ENCODE measurements at regions not wholly inside any gene's neighbourhood (a gene's known extent, or its start where the extent isn't known, plus 50 kb on each side); places are given as distances from the start of the nearest gene placed in this dataset.

- no peak overlapping the region for H2AFZ ChIP-seq (ENCODE audit: low read length)
- no peaks in the 10 kb centered on the region for H3F3A ChIP-seq (ENCODE audit: low read length, unreplicated experiment)
- ATAC-seq (no peak), DNase-seq (no peak)
- H4K20me1 ChIP-seq (ENCODE audit: low read length) = no peaks in the 10 kb centered on the region
- H3K9ac ChIP-seq (ENCODE audit: low read length) = no peak overlapping the region
- H3K9me3 ChIP-seq (ENCODE audit: low read length) = no peaks in the 10 kb centered on the region
- no peak overlapping the region for H3K27ac ChIP-seq (ENCODE audit: low read length)
- BruUV-seq (replicated peaks) = no TSS peak
- ChIA-PET CTCF (no interaction called here), POLR2A (ENCODE audit: unreplicated experiment) (no interaction called here)
- no peaks in the 10 kb centered on the region for H3K9me2 ChIP-seq (replicated peaks; ENCODE audit: low read length)
- no peaks in the 10 kb centered on the region for H3K4me1 ChIP-seq (ENCODE audit: insufficient read depth, low read length)
- no peak overlapping the region for H3K4me3 ChIP-seq (ENCODE audit: low read length)
- no peak overlapping the region for H3K4me2 ChIP-seq (ENCODE audit: low read length)
- no peaks in the 10 kb centered on the region for H3K79me2 ChIP-seq (ENCODE audit: low read length)
- intact Hi-C loops (cut with micrococcal nuclease) = loop anchor here (10.0 kb wide), 2 partner anchors 199 to 999 kb away; partner anchors contain the start of gene LRRN3
- H3K36me3 ChIP-seq (ENCODE audit: low read depth, low read length) = no peaks in the 10 kb centered on the region
- H3K27me3 ChIP-seq (ENCODE audit: low read length) = no peaks in the 10 kb centered on the region
- TF ChIP-seq EZH2phosphoT487 (IDR thresholded peaks at IDR 0.05; ENCODE audit: borderline replicate concordance, low read length) (no peak), EZH2 (IDR thresholded peaks at IDR 0.05; ENCODE audit: low read length, unreplicated experiment) (no peak)
- TF ChIP-seq, protein P1, sequence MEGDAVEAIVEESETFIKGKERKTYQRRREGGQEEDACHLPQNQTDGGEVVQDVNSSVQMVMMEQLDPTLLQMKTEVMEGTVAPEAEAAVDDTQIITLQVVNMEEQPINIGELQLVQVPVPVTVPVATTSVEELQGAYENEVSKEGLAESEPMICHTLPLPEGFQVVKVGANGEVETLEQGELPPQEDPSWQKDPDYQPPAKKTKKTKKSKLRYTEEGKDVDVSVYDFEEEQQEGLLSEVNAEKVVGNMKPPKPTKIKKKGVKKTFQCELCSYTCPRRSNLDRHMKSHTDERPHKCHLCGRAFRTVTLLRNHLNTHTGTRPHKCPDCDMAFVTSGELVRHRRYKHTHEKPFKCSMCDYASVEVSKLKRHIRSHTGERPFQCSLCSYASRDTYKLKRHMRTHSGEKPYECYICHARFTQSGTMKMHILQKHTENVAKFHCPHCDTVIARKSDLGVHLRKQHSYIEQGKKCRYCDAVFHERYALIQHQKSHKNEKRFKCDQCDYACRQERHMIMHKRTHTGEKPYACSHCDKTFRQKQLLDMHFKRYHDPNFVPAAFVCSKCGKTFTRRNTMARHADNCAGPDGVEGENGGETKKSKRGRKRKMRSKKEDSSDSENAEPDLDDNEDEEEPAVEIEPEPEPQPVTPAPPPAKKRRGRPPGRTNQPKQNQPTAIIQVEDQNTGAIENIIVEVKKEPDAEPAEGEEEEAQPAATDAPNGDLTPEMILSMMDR (conservative IDR thresholded peaks at IDR 0.05; ENCODE audit: low read depth, low read length) = no peak
Measured at GRCh38 chr7:110095372-110096052, 995.4 kb upstream of the LRRN3 start.

GRCh38 chr7:110104243-110104642 is 986.7 kb upstream of the LRRN3 start:
- no peaks in the 10 kb centered on the region for H3K27me3 ChIP-seq (ENCODE audit: low read length)
- H3K4me1 ChIP-seq (ENCODE audit: insufficient read depth, low read length) = no peaks in the 10 kb centered on the region
- no peaks in the 10 kb centered on the region for H3K9me2 ChIP-seq (replicated peaks; ENCODE audit: low read length)
- no peak overlapping the region for H3K4me2 ChIP-seq (ENCODE audit: low read length)
- BruUV-seq (replicated peaks) = no TSS peak
- POLR2A ChIA-PET (ENCODE audit: unreplicated experiment) = no interaction called here
- CTCF ChIA-PET = no interaction called here
- no peaks in the 10 kb centered on the region for H3K9me3 ChIP-seq (ENCODE audit: low read length)
- H3K27ac ChIP-seq (ENCODE audit: low read length) = no peak overlapping the region
- H3F3A ChIP-seq (ENCODE audit: low read length, unreplicated experiment) = no peaks in the 10 kb centered on the region
- H2AFZ ChIP-seq (ENCODE audit: low read length) = no peak overlapping the region
- no peaks in the 10 kb centered on the region for H4K20me1 ChIP-seq (ENCODE audit: low read length)
- intact Hi-C loops (cut with micrococcal nuclease) = no loop called here
- no peak overlapping the region for H3K4me3 ChIP-seq (ENCODE audit: low read length)
- no peaks in the 10 kb centered on the region for H3K79me2 ChIP-seq (ENCODE audit: low read length)
- no peaks in the 10 kb centered on the region for H3K36me3 ChIP-seq (ENCODE audit: low read depth, low read length)
- ATAC-seq = no peak
- H3K9ac ChIP-seq (ENCODE audit: low read length) = no peak overlapping the region
- TF ChIP-seq EZH2 (IDR thresholded peaks at IDR 0.05; ENCODE audit: low read length, unreplicated experiment) = no peak
- TF ChIP-seq, protein P1 (conservative IDR thresholded peaks at IDR 0.05; ENCODE audit: low read depth, low read length) = no peak
- no peak for TF ChIP-seq EZH2phosphoT487 (IDR thresholded peaks at IDR 0.05; ENCODE audit: borderline replicate concordance, low read length)
- no peak for DNase-seq

- no peak overlapping the region for H3K9ac ChIP-seq (ENCODE audit: low read length)
- H4K20me1 ChIP-seq (ENCODE audit: low read length) = no peaks in the 10 kb centered on the region
- no peaks in the 10 kb centered on the region for H3K27me3 ChIP-seq (ENCODE audit: low read length)
- BruUV-seq (replicated peaks) = no TSS peak
- H3K4me2 ChIP-seq (ENCODE audit: low read length) = no peak overlapping the region
- intact Hi-C loops (cut with micrococcal nuclease) = no loop called here
- no peaks in the 10 kb centered on the region for H3K9me2 ChIP-seq (replicated peaks; ENCODE audit: low read length)
- H3K9me3 ChIP-seq (ENCODE audit: low read length) = no peaks in the 10 kb centered on the region
- H3K4me3 ChIP-seq (ENCODE audit: low read length) = no peak overlapping the region
- no peaks in the 10 kb centered on the region for H3K36me3 ChIP-seq (ENCODE audit: low read depth, low read length)
- H2AFZ ChIP-seq (ENCODE audit: low read length) = no peak overlapping the region
- no peak overlapping the region for H3K27ac ChIP-seq (ENCODE audit: low read length)
- H3K79me2 ChIP-seq (ENCODE audit: low read length) = no peaks in the 10 kb centered on the region
- no peaks in the 10 kb centered on the region for H3K4me1 ChIP-seq (ENCODE audit: insufficient read depth, low read length)
- ChIA-PET POLR2A (ENCODE audit: unreplicated experiment) (no interaction called here), CTCF (no interaction called here)
- TF ChIP-seq EZH2phosphoT487 (IDR thresholded peaks at IDR 0.05; ENCODE audit: borderline replicate concordance, low read length) (no peak), EZH2 (IDR thresholded peaks at IDR 0.05; ENCODE audit: low read length, unreplicated experiment) (no peak)
- TF ChIP-seq, protein P1 (conservative IDR thresholded peaks at IDR 0.05; ENCODE audit: low read depth, low read length) = no peak
- no peaks in the 10 kb centered on the region for H3F3A ChIP-seq (ENCODE audit: low read length, unreplicated experiment)
- no peak for ATAC-seq
- DNase-seq = no peak
Measured at GRCh38 chr7:110105307-110105706, 985.6 kb upstream of the LRRN3 start.

All from PC-3 (cell line).